ENCODE measurements at regions not wholly inside any gene's neighbourhood (a gene's known extent, or its start where the extent isn't known, plus 50 kb on each side); places are given as distances from the start of the nearest gene placed in this dataset.

GRCh38 chr12:89092297-89092696 is 260.0 kb downstream of the DUSP6 start:
- DNase-seq = no peak

DNA sequence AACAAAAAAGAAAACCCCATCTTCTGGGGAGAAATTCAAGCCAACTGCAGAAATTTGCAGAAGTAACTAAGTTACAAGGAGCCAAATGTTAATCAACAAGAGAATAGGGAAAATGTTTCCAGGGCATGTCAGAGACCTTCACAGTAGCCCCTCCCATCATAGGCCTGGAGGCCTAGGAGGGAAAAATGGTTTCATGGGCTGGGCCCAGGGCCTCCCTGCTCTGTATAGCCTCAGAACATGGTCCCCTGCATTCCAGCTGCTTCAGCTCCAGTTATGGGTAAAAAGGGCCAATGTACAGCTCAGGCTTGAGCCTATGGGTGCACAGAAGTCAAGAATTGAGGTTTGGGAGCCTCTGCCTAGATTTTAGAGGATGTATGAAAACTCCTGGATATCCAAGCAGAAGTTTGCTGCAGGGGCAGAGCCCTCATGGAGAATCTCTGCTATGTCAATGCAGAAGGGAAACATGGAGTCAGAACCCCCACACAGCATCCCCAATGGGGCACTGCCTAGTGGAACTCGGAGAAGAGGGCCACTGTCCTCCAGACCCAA is 260.9 kb downstream of the DUSP6 start:
- DNase-seq = no peak

DNA sequence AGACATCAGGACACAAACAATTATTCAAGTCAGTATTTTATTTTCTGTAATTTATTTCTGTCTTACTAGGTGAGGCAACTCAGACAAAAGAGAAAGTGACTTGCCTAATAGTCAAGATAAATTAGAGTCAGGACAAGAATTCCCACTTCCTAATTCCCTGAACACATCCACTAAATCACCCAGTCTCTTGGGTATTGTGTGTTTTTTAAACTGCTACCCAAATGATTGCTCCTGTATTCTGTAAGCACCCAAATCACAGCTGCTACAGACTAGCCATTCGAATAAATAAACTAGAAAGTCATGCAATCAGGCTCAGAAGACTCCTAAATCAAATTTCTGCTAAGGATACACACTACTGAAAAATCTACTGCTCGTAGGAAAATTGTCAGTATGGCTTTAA is 263.0 kb downstream of the DUSP6 start:
- DNase-seq = no peak

- no peak for DNase-seq
These were observed 264.4 kb downstream of the DUSP6 start for GRCh38 chr12:89087876-89088275.

DNA sequence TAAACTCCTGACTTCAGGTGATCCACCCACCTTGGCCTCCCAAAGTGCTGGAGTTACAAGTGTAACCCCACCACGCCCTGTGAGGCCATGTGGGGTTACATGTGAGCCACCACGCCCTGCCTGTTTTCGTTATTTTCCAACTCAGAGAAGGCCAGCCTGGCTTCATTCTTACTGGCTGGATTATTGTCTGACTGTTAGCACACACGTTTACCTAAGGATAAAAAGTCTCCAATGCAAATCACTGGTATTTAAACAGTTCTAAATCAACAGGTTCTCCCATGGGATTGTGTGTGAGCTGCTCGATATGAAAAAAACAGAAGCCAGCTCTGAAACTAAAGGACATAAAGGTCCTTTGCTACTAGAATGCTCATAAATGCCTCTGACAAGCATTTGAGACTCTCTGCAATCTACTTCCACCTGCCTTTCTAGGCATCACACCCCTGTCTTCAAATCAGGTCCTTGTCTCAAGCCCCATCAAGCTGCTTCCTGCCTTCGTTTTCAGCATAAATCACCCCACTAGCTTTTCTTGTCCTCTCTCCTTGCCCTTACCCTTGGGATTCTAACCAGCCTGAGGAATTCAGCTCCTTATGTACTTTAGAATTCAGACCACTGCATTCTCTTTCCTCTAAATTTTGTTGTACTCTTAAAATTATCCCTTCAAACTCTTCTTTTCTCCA is 265.0 kb downstream of the DUSP6 start:
- no peak for DNase-seq

GRCh38 chr12:89085421-89085820 is 266.9 kb downstream of the DUSP6 start:
- no peak for DNase-seq

DNA sequence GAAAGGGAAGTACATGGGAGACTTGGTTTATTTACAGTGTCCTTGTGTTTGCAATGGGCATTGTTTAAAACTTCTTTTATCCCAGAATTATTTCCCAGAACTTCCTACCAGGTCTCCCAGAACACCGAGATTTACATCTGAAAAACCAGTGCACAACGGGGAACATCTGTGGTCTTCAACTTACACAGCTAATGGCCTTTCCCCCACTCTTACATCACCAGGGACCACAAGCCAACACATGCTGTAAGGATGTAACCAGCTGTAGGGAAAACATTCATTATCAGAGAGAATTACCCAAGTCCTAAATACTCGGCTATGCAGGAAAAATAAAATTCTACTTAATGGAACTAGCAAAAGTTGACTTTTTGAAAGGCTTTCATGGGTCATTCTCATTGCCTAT is 267.6 kb downstream of the DUSP6 start:
- DNase-seq = no peak

- DNase-seq = no peak
These were observed 268.8 kb downstream of the DUSP6 start for GRCh38 chr12:89083491-89083890.

GRCh38 chr12:89082370-89082753 is 269.9 kb downstream of the DUSP6 start:
- DNase-seq = no peak

GRCh38 chr12:89081719-89082369 is 270.5 kb downstream of the DUSP6 start:
- DNase-seq = no peak

- no peak for DNase-seq
These were observed 271.4 kb downstream of the DUSP6 start for GRCh38 chr12:89080793-89081465.

- no peak for DNase-seq
These were observed 276.3 kb downstream of the DUSP6 start for GRCh38 chr12:89075880-89076540.

DNA sequence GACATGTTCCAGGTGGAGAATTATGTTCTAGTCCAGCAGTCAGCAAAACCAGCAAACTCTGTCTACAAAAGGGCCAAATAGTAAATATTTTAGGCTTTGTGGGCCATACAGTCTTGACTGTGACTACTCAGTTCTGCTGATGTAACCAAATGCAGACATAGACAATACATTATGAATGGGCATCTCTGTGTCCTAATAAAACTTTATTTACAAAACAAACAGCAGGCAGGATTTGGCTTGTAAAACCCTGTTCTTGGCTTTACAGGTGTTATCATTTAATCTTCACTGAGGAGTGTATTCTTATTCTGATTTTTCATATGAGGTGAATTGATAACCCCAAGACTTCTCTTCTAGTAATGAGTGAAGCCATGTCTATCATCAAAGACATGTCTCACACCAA is 278.6 kb downstream of the DUSP6 start:
- DNase-seq = no peak

DNA sequence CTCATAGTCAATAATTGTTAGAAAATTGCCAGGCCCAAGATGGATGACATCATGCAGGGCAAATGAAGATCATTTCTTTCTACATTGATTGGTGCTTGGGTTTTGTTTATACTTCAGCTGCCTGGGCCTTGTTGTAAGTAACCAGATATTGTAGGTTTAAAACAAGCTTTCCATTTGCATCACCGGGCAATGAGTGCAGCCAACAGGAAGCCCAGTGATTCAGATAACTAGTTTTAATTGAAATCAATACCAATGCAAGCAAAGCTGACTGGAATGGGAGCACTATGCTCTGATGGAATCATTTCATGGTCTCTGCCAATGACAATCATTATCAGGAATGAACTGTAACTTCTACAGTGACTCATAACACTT is 279.3 kb downstream of the DUSP6 start:
- DNase-seq = no peak

DNA sequence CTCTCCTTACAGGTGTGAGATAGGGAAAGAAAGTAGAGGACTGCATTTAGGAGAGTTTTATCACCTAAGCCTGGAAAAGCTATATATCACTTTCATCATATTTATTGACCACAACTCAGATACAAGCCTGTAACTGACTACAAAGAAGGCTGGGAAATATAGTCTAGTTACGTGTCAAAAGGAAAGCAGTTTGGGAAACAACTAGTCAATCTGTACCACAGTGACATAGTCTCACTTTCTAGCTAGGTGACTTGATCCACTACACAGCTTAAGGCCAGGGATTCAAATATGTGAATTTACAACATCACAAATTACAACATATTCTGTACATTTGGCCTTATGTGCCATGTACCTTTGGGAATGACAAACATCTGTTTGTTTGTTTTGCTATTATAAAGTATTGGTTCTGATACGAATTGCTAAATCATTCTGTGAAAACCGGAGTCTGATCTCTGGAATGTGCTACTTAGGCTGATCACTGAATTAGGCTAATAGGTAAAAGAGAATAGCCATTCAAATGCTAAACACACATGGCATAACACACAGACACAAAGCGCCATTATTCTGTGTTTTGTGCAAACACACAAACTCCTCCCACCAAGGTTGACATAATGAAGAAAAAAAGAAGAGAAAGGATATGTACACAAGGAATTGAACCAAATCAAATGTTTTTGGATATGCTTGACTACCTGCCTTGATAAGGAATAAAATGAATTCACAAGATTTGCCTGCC is 279.8 kb downstream of the DUSP6 start:
- DNase-seq = no peak

GRCh38 chr12:89070603-89071002 is 281.7 kb downstream of the DUSP6 start:
- DNase-seq = no peak

GRCh38 chr12:89069431-89069830 is 282.9 kb downstream of the DUSP6 start:
- no peak for DNase-seq

- DNase-seq = no peak
These were observed 284.7 kb downstream of the DUSP6 start for GRCh38 chr12:89067421-89068187.

GRCh38 chr12:89064780-89065179 is 287.5 kb downstream of the DUSP6 start:
- DNase-seq = no peak

DNA sequence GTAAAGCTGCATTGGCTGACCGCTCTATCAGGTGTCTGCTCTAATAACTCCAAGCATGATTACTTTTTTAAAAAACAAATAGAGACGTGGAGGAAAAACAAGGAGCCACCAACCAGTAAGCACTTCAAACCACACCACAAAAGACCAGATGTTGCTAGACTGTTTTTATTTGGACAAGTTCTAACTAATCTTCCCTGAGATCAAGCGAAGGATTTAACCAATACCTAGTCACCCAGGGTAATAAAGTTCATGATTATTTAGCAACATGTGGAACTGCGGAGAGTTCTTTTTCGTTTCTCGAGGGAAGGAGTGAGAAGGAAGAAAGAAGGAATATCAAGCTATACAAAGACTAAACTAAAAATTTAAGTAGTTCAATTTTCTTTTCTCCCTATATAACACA is 288.1 kb downstream of the DUSP6 start:
- DNase-seq = no peak

GRCh38 chr12:89062996-89063395 is 289.3 kb downstream of the DUSP6 start:
- DNase-seq = no peak
